ENCODE measurements at regions not wholly inside any gene's neighbourhood (a gene's known extent, or its start where the extent isn't known, plus 50 kb on each side); places are given as distances from the start of the nearest gene placed in this dataset.

- Mint-ChIP-seq H3K27ac (peak overlapping the region; percentile 94), H3K27me3 (ENCODE audit: insufficient read depth, low read depth, poor library complexity) (peaks cover 18% of the 10 kb centered on the region), H3K4me1 (peaks cover 43% of the 10 kb centered on the region), H3K9me3 (no peaks in the 10 kb centered on the region; the same call in none of the 3 replicates), H3K4me3 (0 out of 3 replicates have a peak overlapping the region, but pooled peaks have one; percentile 50), H3K36me3 (ENCODE audit: low read depth) (no peaks in the 10 kb centered on the region; the same call in 2 of the 3 replicates)
- Histone ChIP-seq H3F3A (replicated peaks; ENCODE audit: low read depth) (peaks cover 23% of the 10 kb centered on the region), H3K4me1 (ENCODE audit: insufficient read depth) (peaks cover 42% of the 10 kb centered on the region), H3K4me3 (peak overlapping the region; percentile 23; the same call in 1 of the 2 replicates), H3K27ac (ENCODE audit: low read depth) (peak overlapping the region; percentile 97), H3K36me3 (ENCODE audit: insufficient read depth) (no peaks in the 10 kb centered on the region), H4K20me1 (replicated peaks; ENCODE audit: insufficient read depth) (no peaks in the 10 kb centered on the region), H3K27me3 (ENCODE audit: insufficient read depth) (no peaks in the 10 kb centered on the region), H3K4me2 (peak overlapping the region; percentile 67; the same call in 1 of the 2 replicates), H2AFZ (peak overlapping the region; percentile 85), H3K79me2 (replicated peaks; ENCODE audit: insufficient read depth) (no peaks in the 10 kb centered on the region), H3K9me2 (ENCODE audit: insufficient read depth) (no peaks in the 10 kb centered on the region)
- DNase-seq (ENCODE audit: low spot score) (no peak), ATAC-seq (no peak; the same call in 2 of the 3 replicates)
- TF ChIP-seq EZH2phosphoT487 (IDR thresholded peaks at IDR 0.05; ENCODE audit: unreplicated experiment) (no peak), EZH2 (IDR thresholded peaks at IDR 0.05; ENCODE audit: low read depth, unreplicated experiment) (no peak), CREB1 (CRISPR knock-in tag; IDR thresholded peaks at IDR 0.05; ENCODE audit: low read depth) (no peak), POLR2AphosphoS5 (IDR thresholded peaks at IDR 0.05; ENCODE audit: low read depth) (no peak), NANOG (IDR thresholded peaks at IDR 0.05; ENCODE audit: borderline replicate concordance) (no peak), ZNF114 (CRISPR knock-in tag; IDR thresholded peaks at IDR 0.05) (no peak), REST (IDR thresholded peaks at IDR 0.05; ENCODE audit: unreplicated experiment) (no peak), JUNB (IDR thresholded peaks at IDR 0.05; ENCODE audit: unreplicated experiment) (no peak), ZNF331 (CRISPR knock-in tag; IDR thresholded peaks at IDR 0.05; ENCODE audit: low read depth) (no peak), STAT1 (IDR thresholded peaks at IDR 0.05; ENCODE audit: unreplicated experiment) (no peak)
- TF ChIP-seq, protein P1, sequence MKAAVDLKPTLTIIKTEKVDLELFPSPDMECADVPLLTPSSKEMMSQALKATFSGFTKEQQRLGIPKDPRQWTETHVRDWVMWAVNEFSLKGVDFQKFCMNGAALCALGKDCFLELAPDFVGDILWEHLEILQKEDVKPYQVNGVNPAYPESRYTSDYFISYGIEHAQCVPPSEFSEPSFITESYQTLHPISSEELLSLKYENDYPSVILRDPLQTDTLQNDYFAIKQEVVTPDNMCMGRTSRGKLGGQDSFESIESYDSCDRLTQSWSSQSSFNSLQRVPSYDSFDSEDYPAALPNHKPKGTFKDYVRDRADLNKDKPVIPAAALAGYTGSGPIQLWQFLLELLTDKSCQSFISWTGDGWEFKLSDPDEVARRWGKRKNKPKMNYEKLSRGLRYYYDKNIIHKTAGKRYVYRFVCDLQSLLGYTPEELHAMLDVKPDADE (IDR thresholded peaks at IDR 0.05): no peak
- TF ChIP-seq, protein P2, sequence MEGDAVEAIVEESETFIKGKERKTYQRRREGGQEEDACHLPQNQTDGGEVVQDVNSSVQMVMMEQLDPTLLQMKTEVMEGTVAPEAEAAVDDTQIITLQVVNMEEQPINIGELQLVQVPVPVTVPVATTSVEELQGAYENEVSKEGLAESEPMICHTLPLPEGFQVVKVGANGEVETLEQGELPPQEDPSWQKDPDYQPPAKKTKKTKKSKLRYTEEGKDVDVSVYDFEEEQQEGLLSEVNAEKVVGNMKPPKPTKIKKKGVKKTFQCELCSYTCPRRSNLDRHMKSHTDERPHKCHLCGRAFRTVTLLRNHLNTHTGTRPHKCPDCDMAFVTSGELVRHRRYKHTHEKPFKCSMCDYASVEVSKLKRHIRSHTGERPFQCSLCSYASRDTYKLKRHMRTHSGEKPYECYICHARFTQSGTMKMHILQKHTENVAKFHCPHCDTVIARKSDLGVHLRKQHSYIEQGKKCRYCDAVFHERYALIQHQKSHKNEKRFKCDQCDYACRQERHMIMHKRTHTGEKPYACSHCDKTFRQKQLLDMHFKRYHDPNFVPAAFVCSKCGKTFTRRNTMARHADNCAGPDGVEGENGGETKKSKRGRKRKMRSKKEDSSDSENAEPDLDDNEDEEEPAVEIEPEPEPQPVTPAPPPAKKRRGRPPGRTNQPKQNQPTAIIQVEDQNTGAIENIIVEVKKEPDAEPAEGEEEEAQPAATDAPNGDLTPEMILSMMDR (conservative IDR thresholded peaks at IDR 0.05; ENCODE audit: low read depth in 2 of 2): no peak
- TF ChIP-seq, protein P3, sequence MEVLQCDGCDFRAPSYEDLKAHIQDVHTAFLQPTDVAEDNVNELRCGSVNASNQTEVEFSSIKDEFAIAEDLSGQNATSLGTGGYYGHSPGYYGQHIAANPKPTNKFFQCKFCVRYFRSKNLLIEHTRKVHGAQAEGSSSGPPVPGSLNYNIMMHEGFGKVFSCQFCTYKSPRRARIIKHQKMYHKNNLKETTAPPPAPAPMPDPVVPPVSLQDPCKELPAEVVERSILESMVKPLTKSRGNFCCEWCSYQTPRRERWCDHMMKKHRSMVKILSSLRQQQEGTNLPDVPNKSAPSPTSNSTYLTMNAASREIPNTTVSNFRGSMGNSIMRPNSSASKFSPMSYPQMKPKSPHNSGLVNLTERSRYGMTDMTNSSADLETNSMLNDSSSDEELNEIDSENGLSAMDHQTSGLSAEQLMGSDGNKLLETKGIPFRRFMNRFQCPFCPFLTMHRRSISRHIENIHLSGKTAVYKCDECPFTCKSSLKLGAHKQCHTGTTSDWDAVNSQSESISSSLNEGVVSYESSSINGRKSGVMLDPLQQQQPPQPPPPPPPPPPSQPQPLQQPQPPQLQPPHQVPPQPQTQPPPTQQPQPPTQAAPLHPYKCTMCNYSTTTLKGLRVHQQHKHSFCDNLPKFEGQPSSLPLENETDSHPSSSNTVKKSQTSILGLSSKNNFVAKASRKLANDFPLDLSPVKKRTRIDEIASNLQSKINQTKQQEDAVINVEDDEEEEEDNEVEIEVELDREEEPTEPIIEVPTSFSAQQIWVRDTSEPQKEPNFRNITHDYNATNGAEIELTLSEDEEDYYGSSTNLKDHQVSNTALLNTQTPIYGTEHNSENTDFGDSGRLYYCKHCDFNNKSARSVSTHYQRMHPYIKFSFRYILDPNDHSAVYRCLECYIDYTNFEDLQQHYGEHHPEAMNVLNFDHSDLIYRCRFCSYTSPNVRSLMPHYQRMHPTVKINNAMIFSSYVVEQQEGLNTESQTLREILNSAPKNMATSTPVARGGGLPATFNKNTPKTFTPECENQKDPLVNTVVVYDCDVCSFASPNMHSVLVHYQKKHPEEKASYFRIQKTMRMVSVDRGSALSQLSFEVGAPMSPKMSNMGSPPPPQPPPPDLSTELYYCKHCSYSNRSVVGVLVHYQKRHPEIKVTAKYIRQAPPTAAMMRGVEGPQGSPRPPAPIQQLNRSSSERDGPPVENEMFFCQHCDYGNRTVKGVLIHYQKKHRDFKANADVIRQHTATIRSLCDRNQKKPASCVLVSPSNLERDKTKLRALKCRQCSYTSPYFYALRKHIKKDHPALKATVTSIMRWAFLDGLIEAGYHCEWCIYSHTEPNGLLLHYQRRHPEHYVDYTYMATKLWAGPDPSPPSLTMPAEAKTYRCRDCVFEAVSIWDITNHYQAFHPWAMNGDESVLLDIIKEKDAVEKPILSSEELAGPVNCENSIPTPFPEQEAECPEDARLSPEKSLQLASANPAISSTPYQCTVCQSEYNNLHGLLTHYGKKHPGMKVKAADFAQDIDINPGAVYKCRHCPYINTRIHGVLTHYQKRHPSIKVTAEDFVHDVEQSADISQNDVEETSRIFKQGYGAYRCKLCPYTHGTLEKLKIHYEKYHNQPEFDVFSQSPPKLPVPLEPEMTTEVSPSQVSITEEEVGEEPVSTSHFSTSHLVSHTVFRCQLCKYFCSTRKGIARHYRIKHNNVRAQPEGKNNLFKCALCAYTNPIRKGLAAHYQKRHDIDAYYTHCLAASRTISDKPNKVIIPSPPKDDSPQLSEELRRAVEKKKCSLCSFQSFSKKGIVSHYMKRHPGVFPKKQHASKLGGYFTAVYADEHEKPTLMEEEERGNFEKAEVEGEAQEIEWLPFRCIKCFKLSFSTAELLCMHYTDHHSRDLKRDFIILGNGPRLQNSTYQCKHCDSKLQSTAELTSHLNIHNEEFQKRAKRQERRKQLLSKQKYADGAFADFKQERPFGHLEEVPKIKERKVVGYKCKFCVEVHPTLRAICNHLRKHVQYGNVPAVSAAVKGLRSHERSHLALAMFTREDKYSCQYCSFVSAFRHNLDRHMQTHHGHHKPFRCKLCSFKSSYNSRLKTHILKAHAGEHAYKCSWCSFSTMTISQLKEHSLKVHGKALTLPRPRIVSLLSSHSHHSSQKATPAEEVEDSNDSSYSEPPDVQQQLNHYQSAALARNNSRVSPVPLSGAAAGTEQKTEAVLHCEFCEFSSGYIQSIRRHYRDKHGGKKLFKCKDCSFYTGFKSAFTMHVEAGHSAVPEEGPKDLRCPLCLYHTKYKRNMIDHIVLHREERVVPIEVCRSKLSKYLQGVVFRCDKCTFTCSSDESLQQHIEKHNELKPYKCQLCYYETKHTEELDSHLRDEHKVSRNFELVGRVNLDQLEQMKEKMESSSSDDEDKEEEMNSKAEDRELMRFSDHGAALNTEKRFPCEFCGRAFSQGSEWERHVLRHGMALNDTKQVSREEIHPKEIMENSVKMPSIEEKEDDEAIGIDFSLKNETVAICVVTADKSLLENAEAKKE (CRISPR knock-in tag; IDR thresholded peaks at IDR 0.05): no peak
Measured at GRCh38 chr14:76946753-76947077, 81.8 kb downstream of the IRF2BPL start.
